Embryonic facial prominence (tissue), 1 donor: ENCODE measurements at regions not wholly inside any gene's neighbourhood (a gene's known extent, or its start where the extent isn't known, plus 50 kb on each side); places are given as distances from the start of the nearest gene placed in this dataset.

Source experiments
- DNase-seq: peaks from one replicate; pipeline ENCODE4 v3.0.0-alpha.2; 2016; ENCODE audit errors: extremely low spot score

DNA sequence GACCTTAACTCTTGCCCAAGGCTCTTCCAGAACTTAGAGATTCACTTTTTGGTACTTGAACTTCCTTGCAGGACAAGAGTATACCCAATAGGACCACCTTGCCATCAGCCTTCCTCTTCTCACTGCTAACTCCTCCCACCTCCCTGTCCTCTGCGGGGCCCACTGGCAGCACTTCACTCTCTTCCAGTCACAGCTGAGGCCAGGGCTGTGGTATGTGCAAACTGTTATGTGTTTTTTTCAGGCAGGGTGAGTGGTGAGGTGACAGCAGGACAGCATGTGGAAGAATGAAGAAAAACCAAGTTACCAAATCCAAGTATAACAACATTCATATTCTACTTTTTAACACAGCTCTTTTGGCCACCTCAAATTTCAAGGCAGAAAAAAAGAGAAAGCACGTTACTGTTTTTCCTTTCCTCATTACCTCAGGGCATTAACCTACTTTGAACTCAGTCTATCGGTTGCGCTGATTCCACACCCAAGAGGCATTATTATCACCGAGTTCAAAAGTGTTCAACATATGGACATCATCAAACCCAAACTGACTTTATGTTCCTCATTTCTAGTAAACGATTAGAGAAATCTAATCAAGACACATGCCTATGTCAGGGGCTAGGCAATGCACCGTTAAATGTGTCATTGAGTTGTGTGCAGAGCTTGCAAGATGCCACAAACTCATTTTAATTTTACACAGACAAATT, 605.2 kb upstream of the SYT4 start:
- DNase-seq, result no peak

DNA sequence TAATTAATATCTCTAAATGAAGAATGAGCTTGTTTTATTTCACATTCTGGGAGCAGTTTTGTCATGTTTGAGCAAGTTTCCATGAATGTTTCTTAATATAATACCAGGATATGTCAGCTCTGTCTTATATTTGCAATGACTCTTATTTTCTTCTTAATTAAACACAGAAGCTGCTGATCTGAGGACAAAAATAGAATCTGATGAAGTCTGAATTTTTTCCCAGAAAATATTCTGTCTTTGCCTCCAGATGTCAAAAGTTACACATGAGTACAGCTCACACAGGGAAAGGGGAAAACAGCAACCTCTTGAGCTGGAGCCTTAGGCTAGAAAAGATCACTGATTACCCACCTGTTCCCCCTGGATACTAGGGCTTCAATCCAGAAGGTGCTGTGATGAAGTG, 606.6 kb upstream of the SYT4 start:
- DNase-seq, result no peak

GRCh38 chr18:43886341-43886740, 609.1 kb upstream of the SYT4 start:
- DNase-seq, result no peak

- no peak for DNase-seq
Observed at GRCh38 chr18:43887491-43887890, 610.2 kb upstream of the SYT4 start.

DNA sequence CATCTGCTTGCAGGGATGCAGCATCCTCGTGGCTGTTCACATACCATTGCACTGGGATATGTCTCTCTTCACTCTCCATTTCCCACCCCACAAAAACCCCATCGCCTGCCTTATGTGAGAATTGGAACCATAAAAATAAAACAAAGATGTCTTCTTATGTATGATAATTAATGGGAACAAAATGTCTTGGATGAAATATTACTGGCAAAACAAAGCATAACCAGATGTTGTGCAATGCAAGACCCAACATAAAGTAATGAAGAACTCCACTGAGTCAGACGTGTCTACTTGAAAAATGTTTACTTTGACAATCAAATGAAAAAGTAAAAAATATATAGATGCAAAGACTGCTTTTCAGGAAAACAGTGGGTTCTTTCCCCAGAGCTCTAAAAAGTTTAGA, 611.3 kb upstream of the SYT4 start:
- no peak for DNase-seq

GRCh38 chr18:43893001-43893637, 615.8 kb upstream of the SYT4 start:
- DNase-seq, result no peak

GRCh38 chr18:43904209-43904837, 627.0 kb upstream of the SYT4 start:
- DNase-seq, result no peak

DNA sequence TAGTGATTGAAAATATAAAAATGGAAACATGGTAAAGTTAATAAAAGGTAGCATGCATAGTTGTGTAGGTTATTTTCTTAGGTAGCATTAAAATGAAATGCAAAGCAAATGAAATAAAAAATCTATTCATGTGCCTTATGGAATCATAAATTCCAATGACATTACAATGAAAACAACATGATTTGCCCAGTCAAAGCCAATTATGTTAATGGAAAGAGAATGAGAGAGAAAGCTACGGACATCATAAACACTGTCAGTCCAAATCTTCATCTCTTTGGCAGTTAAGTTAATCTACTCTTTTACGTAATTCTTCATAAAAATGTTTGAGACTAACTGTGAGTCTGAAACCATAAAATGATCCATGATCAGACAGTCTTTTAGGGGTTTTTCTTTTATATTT, 636.7 kb upstream of the SYT4 start:
- no peak for DNase-seq

GRCh38 chr18:43916984-43917383, 639.7 kb upstream of the SYT4 start:
- no peak for DNase-seq

DNA sequence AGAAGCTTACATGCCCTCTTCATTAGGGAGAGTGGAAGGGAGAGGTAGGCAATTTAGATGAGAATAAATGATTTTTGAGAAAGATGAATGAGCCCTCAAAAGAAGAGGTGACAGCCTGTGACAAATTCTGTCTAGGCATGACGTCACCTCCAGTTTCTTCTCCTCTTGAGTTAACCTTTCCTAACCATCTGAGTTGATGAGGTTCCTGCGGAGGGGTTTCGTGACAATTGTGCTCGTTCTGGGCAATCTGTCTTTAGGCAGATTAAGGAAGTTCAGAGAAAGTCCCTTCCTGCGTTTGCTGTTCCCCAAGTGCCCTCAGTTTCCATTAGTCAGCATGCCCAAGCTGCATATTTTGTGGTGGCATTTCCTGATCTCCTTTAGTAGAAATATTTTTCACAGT, 640.2 kb upstream of the SYT4 start:
- no peak for DNase-seq

GRCh38 chr18:43919551-43919950, 642.3 kb upstream of the SYT4 start:
- no peak for DNase-seq

- DNase-seq, result no peak
Observed at GRCh38 chr18:43931439-43931838, 654.1 kb upstream of the SYT4 start.

- DNase-seq, result no peak
Observed at GRCh38 chr18:43932140-43932539, 654.9 kb upstream of the SYT4 start.

GRCh38 chr18:43933177-43933576, 655.9 kb upstream of the SYT4 start:
- no peak for DNase-seq

DNA sequence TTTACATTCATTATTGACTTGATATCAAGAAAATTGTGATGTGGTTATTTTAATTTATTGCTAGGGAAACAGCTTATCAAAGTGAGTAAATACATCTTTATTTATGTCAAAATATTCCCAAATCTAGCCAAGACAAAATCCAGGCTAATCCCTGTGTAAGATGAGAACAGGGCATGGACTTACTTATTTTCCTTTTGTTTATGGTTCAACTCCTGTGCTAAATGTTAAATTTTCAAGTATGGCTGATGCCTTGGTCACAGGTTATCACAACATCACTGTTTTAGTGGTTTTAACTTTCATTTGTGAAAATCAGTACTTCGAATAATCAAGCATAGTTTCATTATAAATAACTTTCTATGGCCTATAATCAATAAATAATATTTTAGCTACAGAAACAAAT, 657.0 kb upstream of the SYT4 start:
- DNase-seq, result no peak

DNA sequence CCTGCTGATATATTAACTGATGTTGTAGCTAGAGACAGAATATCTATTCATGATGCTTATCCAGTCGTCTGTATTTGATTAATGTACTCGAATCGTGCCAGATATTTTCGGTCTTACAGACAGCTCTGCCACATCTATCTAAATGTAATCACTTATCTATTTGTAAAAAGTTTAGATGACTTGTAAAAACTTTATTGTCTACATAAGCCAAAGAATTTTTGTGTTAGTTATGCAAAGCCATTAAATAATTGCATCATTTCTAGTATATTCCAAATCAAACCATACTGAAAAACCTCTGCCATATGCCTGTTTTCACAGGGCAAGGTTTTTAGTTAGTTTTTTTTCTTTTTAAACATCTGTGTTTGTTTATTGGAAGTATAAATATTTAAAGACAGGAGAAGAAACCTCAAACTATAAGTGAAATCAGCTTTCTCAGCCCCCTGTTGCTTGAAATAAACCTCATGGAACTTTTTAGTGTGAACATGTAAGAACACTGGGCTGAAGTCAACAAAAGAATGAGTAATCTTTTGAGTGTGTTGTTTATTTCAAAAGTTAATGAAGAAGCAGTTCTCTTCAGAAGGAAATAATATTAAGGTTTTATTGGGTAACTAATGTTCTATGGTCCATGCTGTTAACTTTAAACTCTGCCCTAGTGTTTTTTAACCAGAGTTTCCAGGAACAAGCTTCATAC, 657.6 kb upstream of the SYT4 start:
- peak; percentile 74 for DNase-seq

DNA sequence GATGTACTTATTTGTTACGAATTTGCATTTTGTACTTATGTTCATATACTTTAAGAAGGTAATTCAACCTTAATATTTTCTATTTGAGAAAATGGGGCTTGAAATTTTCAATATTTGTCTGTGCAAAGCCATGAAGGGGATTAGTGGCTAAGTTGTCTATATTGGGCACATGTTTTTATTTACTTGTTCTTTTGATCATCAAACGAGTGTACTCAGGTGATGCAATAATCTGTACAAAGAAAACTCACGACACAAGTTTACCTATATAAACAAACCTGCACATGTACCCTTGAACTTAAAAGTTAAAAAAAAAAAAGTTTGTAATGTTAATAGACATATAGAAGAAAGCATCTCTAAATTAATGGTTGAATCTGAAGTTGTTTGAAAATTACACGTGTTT, 658.9 kb upstream of the SYT4 start:
- no peak for DNase-seq

- DNase-seq, result no peak
Observed at GRCh38 chr18:43949291-43949690, 672.0 kb upstream of the SYT4 start.

GRCh38 chr18:43950062-43950461, 672.8 kb upstream of the SYT4 start:
- DNase-seq, result no peak

DNA sequence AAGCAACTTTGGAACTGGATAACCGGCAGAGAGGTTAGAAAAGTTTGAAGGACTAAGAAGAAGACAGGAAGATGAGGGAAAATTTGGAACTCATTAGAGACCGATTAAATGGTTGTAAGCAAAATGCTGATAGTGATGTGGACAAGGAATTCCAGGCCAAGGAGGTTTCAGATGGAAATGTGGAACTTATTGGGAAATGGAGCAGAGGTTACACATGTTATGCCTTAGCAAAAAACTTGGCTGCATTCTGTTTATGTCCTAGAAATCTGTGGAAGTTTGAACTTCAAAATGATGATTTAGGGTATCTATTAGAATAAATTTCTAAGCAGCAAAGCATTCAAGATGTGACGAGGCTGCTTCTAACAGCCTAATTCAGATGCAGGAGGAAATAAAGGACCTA, 675.1 kb upstream of the SYT4 start:
- no peak for DNase-seq

DNA sequence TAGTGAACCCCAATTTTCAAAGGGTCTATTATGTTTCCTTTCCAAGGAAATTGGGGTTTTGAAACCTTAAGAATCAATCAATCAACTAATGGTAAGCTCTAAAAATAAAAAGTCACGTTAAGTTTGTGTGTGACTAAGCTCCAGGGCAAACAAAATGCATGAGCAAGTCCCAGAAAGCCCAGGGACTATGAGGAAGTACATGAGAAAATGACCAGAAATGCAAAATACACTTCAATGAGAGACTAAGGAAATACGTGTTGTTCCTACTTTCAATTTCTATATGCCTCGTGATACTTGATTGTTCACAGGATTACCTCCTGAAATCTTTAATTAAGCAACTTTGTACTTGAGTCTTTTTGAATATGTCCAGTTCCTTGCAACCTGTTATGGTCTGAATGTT, 684.4 kb upstream of the SYT4 start:
- no peak for DNase-seq

GRCh38 chr18:43964666-43965065, 687.4 kb upstream of the SYT4 start:
- no peak for DNase-seq

DNA sequence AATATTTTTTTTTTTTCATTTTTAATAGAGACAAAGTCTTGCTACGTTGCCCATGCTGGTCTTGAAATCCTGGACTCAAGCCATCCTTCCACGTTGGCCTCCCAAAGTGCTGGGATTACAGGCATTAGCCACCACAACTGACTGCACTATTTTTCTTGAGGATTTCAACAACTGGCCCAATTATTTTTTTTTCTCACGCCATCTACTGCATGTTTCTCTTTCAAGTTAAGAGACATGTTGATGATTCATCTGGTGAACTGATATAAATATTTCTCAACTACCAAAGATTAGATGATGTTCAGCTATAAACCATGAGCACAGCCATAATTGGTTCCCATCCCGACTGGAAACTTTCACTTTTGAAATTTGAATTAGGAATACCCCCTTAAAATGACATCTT, 688.4 kb upstream of the SYT4 start:
- DNase-seq, result no peak
